Hepatocyte (in vitro differentiated cells): ENCODE measurements at regions not wholly inside any gene's neighbourhood (a gene's known extent, or its start where the extent isn't known, plus 50 kb on each side); places are given as distances from the start of the nearest gene placed in this dataset.
A peak's percentile ranks its signal among the peaks of the same experiment; 100 is the strongest.

Source experiments
- EZH2 ChIP-seq: fragments of 200-600 bp; sonication (generic); IDR thresholded peaks from 2 replicates; pipeline ENCODE4 v1.6.1; 2016; ENCODE audit warnings: antibody characterized with exemption, mild to moderate bottlenecking, borderline replicate concordance
- EZH2phosphoT487 ChIP-seq: fragments of 200-600 bp; sonication (generic); IDR thresholded peaks from one replicate; pipeline ENCODE4 v1.6.1; 2018; ENCODE audit warnings: antibody characterized with exemption, mild to moderate bottlenecking, low read depth, moderate library complexity; ENCODE audit not compliant: unreplicated experiment, severe bottlenecking
- TF ChIP-seq, protein P1 (sequence below): fragments of 200-600 bp; sonication (generic); IDR thresholded peaks from 2 replicates; pipeline ENCODE4 v1.5.1; 2016; ENCODE audit warnings: antibody characterized with exemption, mild to moderate bottlenecking; ENCODE audit not compliant: poor library complexity

DNA sequence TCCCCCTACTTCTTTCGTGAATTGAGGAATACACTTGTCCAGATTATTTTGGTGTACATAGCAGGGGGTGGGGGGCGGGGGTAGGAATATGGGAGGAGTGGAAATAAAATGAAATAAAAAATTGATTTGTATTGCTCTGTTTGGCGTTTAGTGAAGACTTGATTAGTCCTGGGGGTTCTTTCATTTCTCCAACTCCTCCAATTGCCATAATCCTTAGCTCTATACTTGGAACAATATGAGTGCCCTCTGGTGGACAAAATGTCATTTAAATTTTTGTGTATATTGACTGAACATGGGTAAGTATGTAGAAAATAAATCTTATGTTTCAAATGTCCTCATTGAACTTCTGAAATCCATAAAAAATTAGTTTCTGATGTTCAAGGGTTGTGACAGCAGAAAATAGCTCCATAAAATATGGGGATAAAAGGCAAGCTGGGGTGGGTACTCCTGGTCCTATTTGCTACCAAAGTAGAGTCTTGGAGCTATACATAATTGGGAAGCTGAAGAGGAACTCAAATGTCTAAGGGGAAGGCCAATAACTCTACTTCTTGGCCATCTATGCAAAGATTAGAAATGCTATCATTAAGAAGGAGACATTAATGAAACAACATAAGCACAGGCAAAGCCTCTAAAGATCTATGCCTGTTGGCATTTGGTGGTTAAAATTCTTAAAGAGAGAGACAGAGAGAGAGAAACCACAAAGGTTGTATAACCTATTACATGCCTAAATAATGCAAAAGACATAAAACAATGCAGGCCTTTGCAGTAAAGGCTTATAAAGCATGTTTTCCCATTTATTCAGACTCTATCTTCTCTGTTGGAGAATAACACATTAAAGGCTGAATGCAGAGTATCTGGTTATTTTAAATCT is 421.6 kb downstream of the METTL15 start:
- TF ChIP-seq, protein P1, sequence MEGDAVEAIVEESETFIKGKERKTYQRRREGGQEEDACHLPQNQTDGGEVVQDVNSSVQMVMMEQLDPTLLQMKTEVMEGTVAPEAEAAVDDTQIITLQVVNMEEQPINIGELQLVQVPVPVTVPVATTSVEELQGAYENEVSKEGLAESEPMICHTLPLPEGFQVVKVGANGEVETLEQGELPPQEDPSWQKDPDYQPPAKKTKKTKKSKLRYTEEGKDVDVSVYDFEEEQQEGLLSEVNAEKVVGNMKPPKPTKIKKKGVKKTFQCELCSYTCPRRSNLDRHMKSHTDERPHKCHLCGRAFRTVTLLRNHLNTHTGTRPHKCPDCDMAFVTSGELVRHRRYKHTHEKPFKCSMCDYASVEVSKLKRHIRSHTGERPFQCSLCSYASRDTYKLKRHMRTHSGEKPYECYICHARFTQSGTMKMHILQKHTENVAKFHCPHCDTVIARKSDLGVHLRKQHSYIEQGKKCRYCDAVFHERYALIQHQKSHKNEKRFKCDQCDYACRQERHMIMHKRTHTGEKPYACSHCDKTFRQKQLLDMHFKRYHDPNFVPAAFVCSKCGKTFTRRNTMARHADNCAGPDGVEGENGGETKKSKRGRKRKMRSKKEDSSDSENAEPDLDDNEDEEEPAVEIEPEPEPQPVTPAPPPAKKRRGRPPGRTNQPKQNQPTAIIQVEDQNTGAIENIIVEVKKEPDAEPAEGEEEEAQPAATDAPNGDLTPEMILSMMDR: peak; percentile 43
- TF ChIP-seq EZH2 (no peak), EZH2phosphoT487 (no peak)
